Fibroblast of lung (primary cell): ENCODE measurements at regions not wholly inside any gene's neighbourhood (a gene's known extent, or its start where the extent isn't known, plus 50 kb on each side); places are given as distances from the start of the nearest gene placed in this dataset.

Experiments used
- DNase-seq, 2 donors: peaks; one replicate each; pipeline versions ENCODE4 v3.0.0 to v3.0.0-alpha.2; 2010; ENCODE audit warnings: low read depth in 2 of 2
- H2AFZ ChIP-seq: 2 replicates; pipeline ENCODE4 v1.5.1; 2012; ENCODE audit warnings: low read length, control low read depth, inconsistent platforms
- H3K27ac ChIP-seq: 2 replicates; pipeline ENCODE4 v1.5.1; 2011; ENCODE audit warnings: low read length, control low read depth; ENCODE audit not compliant: insufficient read depth
- H3K27me3 ChIP-seq: 2 replicates; pipeline ENCODE4 v1.5.1; 2011; ENCODE audit warnings: mild to moderate bottlenecking, low read length; ENCODE audit not compliant: control insufficient read depth, insufficient read depth
- H3K36me3 ChIP-seq: 2 replicates; pipeline ENCODE4 v1.5.1; 2011; ENCODE audit warnings: low read length; ENCODE audit not compliant: control insufficient read depth, insufficient read depth
- H3K4me1 ChIP-seq: 2 replicates; pipeline ENCODE4 v1.5.1; 2011; ENCODE audit warnings: low read length; ENCODE audit not compliant: control insufficient read depth, insufficient read depth; ENCODE audit errors: extremely low read depth
- H3K4me2 ChIP-seq: 2 replicates; pipeline ENCODE4 v1.5.1; 2011; ENCODE audit warnings: low read length, control low read depth; ENCODE audit not compliant: insufficient read depth; ENCODE audit errors: extremely low read depth
- H3K4me3 ChIP-seq, 4 experiments: fragments of 200-600 bp in 1 of 4; sonication (generic) in 1 of 4; replicated peaks in 1 of 4; 2 replicates each; pipeline ENCODE4 v1.5.1; 2011 to 2016; ENCODE audit warnings: low read length in 4 of 4, low read depth in 3 of 4, mild to moderate bottlenecking in 3 of 4, control low read depth in 2 of 4, inconsistent platforms in 1 of 4, mixed read lengths in 1 of 4; ENCODE audit not compliant: insufficient read depth in 1 of 4; ENCODE audit errors: control extremely low read depth in 1 of 4
- H3K79me2 ChIP-seq: 2 replicates; pipeline ENCODE4 v1.5.1; 2012; ENCODE audit warnings: mild to moderate bottlenecking, low read length, inconsistent platforms; ENCODE audit not compliant: control insufficient read depth, insufficient read depth
- H3K9ac ChIP-seq: 2 replicates; pipeline ENCODE4 v1.5.1; 2011; ENCODE audit warnings: mild to moderate bottlenecking, low read length, control low read depth; ENCODE audit not compliant: insufficient read depth
- H3K9me3 ChIP-seq: 2 replicates; pipeline ENCODE4 v1.5.1; 2012; ENCODE audit warnings: low read depth, low read length; ENCODE audit not compliant: control insufficient read depth, insufficient read depth
- H4K20me1 ChIP-seq: 2 replicates; pipeline ENCODE4 v1.5.1; 2011; ENCODE audit warnings: low read length; ENCODE audit not compliant: control insufficient read depth, insufficient read depth; ENCODE audit errors: extremely low read depth
- EZH2 ChIP-seq: IDR thresholded peaks from 2 replicates; pipeline ENCODE4 v1.5.1; 2012; ENCODE audit warnings: low read length, control low read depth, mild to moderate bottlenecking; ENCODE audit errors: missing control alignments
- TF ChIP-seq, protein P1 (sequence below), 2 donors: IDR thresholded peaks in 1 of 2; conservative IDR thresholded peaks in 1 of 2; 1 replicate in 1 of 2; 2 replicates in 1 of 2; pipeline ENCODE4 v1.5.1; 2011 to 2012; ENCODE audit warnings: low read length in 2 of 2, control low read depth in 1 of 2, inconsistent platforms in 1 of 2, low read depth in 1 of 2, mild to moderate bottlenecking in 1 of 2

DNA sequence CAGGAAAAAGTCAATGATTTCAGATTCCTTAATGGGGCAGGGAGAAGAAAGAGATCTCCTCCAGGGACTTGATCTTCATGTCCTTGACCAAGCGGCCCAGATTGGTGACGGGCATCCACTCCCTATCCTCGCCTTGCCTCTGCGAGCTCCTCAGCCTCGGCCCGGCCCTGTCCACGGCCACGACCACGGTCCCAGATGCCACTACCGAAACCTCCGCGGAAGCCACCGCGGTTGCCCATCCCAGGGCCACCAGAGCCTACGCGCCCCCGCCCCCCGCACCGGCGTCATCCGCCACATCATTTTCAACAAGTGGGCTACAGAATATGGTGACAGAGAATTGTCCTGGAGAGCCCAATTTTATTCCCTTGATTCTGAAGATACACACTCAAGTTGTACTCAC, 751.2 kb upstream of the PABPC4L start:
- Histone ChIP-seq H3K27ac (no peak overlapping the region), H3K4me3 (no peak overlapping the region), H3K4me2 (no peak overlapping the region), H3K36me3 (no peaks in the 10 kb centered on the region), H3K4me1 (no peaks in the 10 kb centered on the region), H3K9me3 (no peaks in the 10 kb centered on the region), H2AFZ (no peak overlapping the region), H4K20me1 (no peaks in the 10 kb centered on the region), H3K27me3 (no peaks in the 10 kb centered on the region), H3K9ac (no peak overlapping the region), H3K79me2 (no peaks in the 10 kb centered on the region)
- no peak for DNase-seq
- TF ChIP-seq EZH2, result no peak
- TF ChIP-seq, protein P1, sequence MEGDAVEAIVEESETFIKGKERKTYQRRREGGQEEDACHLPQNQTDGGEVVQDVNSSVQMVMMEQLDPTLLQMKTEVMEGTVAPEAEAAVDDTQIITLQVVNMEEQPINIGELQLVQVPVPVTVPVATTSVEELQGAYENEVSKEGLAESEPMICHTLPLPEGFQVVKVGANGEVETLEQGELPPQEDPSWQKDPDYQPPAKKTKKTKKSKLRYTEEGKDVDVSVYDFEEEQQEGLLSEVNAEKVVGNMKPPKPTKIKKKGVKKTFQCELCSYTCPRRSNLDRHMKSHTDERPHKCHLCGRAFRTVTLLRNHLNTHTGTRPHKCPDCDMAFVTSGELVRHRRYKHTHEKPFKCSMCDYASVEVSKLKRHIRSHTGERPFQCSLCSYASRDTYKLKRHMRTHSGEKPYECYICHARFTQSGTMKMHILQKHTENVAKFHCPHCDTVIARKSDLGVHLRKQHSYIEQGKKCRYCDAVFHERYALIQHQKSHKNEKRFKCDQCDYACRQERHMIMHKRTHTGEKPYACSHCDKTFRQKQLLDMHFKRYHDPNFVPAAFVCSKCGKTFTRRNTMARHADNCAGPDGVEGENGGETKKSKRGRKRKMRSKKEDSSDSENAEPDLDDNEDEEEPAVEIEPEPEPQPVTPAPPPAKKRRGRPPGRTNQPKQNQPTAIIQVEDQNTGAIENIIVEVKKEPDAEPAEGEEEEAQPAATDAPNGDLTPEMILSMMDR (conservative IDR thresholded peaks at IDR 0.05 in 1 of 2, IDR thresholded peaks at IDR 0.05 in 1 of 2; ENCODE audit: low read depth in 1 of 2, low read length in 2 of 2), result no peak

DNA sequence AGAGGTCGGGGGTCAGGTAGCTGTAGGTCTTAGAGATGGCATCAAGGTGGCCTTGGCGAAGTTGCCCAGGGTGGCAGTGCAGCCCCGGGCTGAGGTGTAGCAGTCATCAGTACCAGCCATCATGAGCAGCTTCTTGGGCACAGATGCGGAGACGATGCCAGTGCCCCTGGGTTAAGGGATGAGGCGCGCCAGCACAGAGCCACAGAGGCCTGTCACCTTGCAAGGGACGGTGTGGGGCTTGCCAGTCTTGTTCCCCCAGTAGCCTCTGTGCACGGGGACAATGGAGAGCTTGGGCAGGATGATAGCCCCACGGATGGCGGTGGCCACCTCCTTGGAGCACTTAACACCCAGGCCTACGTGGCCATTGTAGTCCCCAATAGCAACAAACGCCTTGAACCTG, 750.7 kb upstream of the PABPC4L start:
- no peak for DNase-seq
- H3K36me3 ChIP-seq, result no peaks in the 10 kb centered on the region
- no peaks in the 10 kb centered on the region for H3K9me3 ChIP-seq
- H3K4me3 ChIP-seq, result no peak overlapping the region
- H4K20me1 ChIP-seq, result no peaks in the 10 kb centered on the region
- no peak overlapping the region for H3K9ac ChIP-seq
- no peaks in the 10 kb centered on the region for H3K27me3 ChIP-seq
- TF ChIP-seq EZH2, result no peak
- TF ChIP-seq, protein P1 (conservative IDR thresholded peaks at IDR 0.05 in 1 of 2, IDR thresholded peaks at IDR 0.05 in 1 of 2; ENCODE audit: low read depth in 1 of 2, low read length in 2 of 2), result no peak
- H3K4me2 ChIP-seq, result no peak overlapping the region
- H2AFZ ChIP-seq, result no peak overlapping the region
- H3K4me1 ChIP-seq, result no peaks in the 10 kb centered on the region
- no peak overlapping the region for H3K27ac ChIP-seq
- H3K79me2 ChIP-seq, result no peaks in the 10 kb centered on the region

DNA sequence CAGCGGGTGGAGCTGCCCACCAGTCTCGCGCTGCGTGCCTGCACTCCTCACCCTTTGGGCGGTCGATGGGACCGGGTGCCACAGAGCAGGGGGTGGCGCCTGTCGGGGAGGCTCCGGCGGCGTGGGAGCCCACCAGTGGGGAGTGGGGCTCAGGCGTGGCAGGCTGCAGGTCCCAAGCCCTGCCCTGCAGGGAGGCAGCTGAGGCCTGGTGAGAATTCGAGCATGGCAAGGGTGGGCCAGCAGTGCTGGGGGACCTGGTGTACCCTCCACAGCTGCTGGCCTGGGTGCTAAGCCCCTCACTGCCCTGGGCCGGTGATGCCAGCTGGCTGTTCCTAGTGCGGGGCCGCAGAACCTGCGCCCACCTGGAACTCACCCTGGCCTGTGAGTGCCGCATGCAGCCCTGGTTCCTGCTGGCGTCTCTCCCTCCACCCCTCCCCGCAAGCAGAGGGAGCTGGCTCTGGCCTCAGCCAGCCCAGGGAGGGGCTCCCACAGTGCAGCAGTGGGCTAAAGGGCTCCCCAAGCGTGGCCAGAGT, 746.6 kb upstream of the PABPC4L start:
- Histone ChIP-seq H3K27me3 (no peaks in the 10 kb centered on the region), H3K9ac (no peak overlapping the region), H3K4me2 (no peak overlapping the region), H4K20me1 (no peaks in the 10 kb centered on the region), H3K79me2 (no peaks in the 10 kb centered on the region), H3K27ac (no peak overlapping the region), H2AFZ (no peak overlapping the region), H3K4me3 (no peak overlapping the region), H3K4me1 (no peaks in the 10 kb centered on the region), H3K36me3 (no peaks in the 10 kb centered on the region), H3K9me3 (no peaks in the 10 kb centered on the region)
- DNase-seq, result no peak
- no peak for TF ChIP-seq EZH2
- TF ChIP-seq, protein P1 (conservative IDR thresholded peaks at IDR 0.05 in 1 of 2, IDR thresholded peaks at IDR 0.05 in 1 of 2; ENCODE audit: low read depth in 1 of 2, low read length in 2 of 2), result no peak
